B cell (primary cell): ENCODE measurements at regions not wholly inside any gene's neighbourhood (a gene's known extent, or its start where the extent isn't known, plus 50 kb on each side); places are given as distances from the start of the nearest gene placed in this dataset.

Experiments
- CTCF ChIP-seq: fragments of 200-600 bp; IDR thresholded peaks from one replicate; pipeline ENCODE4 v1.8.0; 2022; ENCODE audit warnings: antibody characterized with exemption, mild to moderate bottlenecking
- EZH2 ChIP-seq: IDR thresholded peaks from 2 replicates; pipeline ENCODE4 v1.6.1; 2012; ENCODE audit warnings: borderline replicate concordance, low read depth, mild to moderate bottlenecking, moderate library complexity, low read length; ENCODE audit not compliant: insufficient read depth, poor library complexity, severe bottlenecking

GRCh38 chr9:73095425-73095824, 56.2 kb upstream of the ANXA1 start:
- TF ChIP-seq EZH2 (no peak), CTCF (no peak)
